ENCODE measurements at regions not wholly inside any gene's neighbourhood (a gene's known extent, or its start where the extent isn't known, plus 50 kb on each side); places are given as distances from the start of the nearest gene placed in this dataset.

- ChIA-PET POLR2A (no interaction called here), CTCF (interaction anchor here (1.5 kb wide), 1 partner anchor 14 kb away, joined by 3 read pairs; no protein-coding TSS in a partner anchor)
- TF ChIP-seq CTCF (IDR thresholded peaks at IDR 0.05; ENCODE audit: control extremely low read depth, extremely low read depth, low read depth, missing control alignments) = no peak
- no peak for DNase-seq (ENCODE audit: extremely low spot score)
These were observed 508.3 kb downstream of the SPRY1 start for GRCh38 chr4:123904882-123905281.

GRCh38 chr4:123913598-123913997 lies 517.0 kb downstream of the SPRY1 start:
- POLR2A ChIA-PET = no interaction called here
- no peak for DNase-seq (ENCODE audit: extremely low spot score)
- no peak for TF ChIP-seq CTCF (IDR thresholded peaks at IDR 0.05; ENCODE audit: control extremely low read depth, extremely low read depth, low read depth, missing control alignments)
- CTCF ChIA-PET = interaction anchor here (1.2 kb wide), 2 partner anchors 14 to 141 kb away, joined by 3 read pairs; no protein-coding TSS in a partner anchor

GRCh38 chr4:123916821-123917220 lies 520.2 kb downstream of the SPRY1 start:
- no peak for TF ChIP-seq CTCF (IDR thresholded peaks at IDR 0.05; ENCODE audit: control extremely low read depth, extremely low read depth, low read depth, missing control alignments)
- CTCF ChIA-PET = no interaction called here
- no peak for DNase-seq (ENCODE audit: extremely low spot score)
- POLR2A ChIA-PET = no interaction called here

- no peak for TF ChIP-seq CTCF (IDR thresholded peaks at IDR 0.05; ENCODE audit: control extremely low read depth, extremely low read depth, low read depth, missing control alignments)
- ChIA-PET CTCF (interaction anchor here (1.4 kb wide), 1 partner anchor 12 kb away, joined by 3 read pairs; no protein-coding TSS in a partner anchor), POLR2A (no interaction called here)
- DNase-seq (ENCODE audit: extremely low spot score) = no peak
These were observed 523.0 kb downstream of the SPRY1 start for GRCh38 chr4:123919576-123920098.

- CTCF ChIA-PET = interaction anchor here (0.8 kb wide), 1 partner anchor 28 kb away, joined by 3 read pairs; no protein-coding TSS in a partner anchor
- POLR2A ChIA-PET = no interaction called here
- no peak for DNase-seq (ENCODE audit: extremely low spot score)
- TF ChIP-seq CTCF (IDR thresholded peaks at IDR 0.05; ENCODE audit: control extremely low read depth, extremely low read depth, low read depth, missing control alignments) = no peak
These were observed 524.7 kb downstream of the SPRY1 start for GRCh38 chr4:123921339-123921738.

GRCh38 chr4:123922847-123923246 lies 526.3 kb downstream of the SPRY1 start:
- ChIA-PET POLR2A (no interaction called here), CTCF (no interaction called here)
- TF ChIP-seq CTCF (IDR thresholded peaks at IDR 0.05; ENCODE audit: control extremely low read depth, extremely low read depth, low read depth, missing control alignments) = no peak
- DNase-seq (ENCODE audit: extremely low spot score) = no peak
